ENCODE measurements at regions not wholly inside any gene's neighbourhood (a gene's known extent, or its start where the extent isn't known, plus 50 kb on each side); places are given as distances from the start of the nearest gene placed in this dataset.
A peak's percentile ranks its signal among the peaks of the same experiment; 100 is the strongest.

GRCh38 chr6:114421199-114421598 is 78.4 kb upstream of the HS3ST5 start (continued):
- TF ChIP-seq RAD21 (IDR thresholded peaks at IDR 0.05 in 1 of 2, conservative IDR thresholded peaks at IDR 0.05 in 1 of 2; ENCODE audit: low read depth in 2 of 2, low read length in 2 of 2) (0 out of 4 replicates have a peak, but pooled peaks of 1 of the 2 experiments have one; percentile 7), POLR2A (IDR thresholded peaks at IDR 0.05; ENCODE audit: control extremely low read depth in 1 of 2, low read depth in 2 of 2, low read length in 2 of 2) (peak; percentile 27 to 69), NANOG (IDR thresholded peaks at IDR 0.05; ENCODE audit: insufficient read depth, low read depth, low read length, poor library complexity, severe bottlenecking) (peak; percentile 88)
